HG03521 (cell line): ENCODE measurements at regions not wholly inside any gene's neighbourhood (a gene's known extent, or its start where the extent isn't known, plus 50 kb on each side); places are given as distances from the start of the nearest gene placed in this dataset.

Experiments used
- ATAC-seq: cut with Tn5 transposase; IDR thresholded peaks from one replicate; pipeline ENCODE4 v1.9.1; 2021; ENCODE audit warnings: mild to moderate bottlenecking, moderate library complexity; ENCODE audit not compliant: unreplicated experiment

GRCh38 chr6:14739827-14740226 is 506.0 kb upstream of the JARID2 start:
- ATAC-seq: no peak

GRCh38 chr6:14742171-14742570 is 503.7 kb upstream of the JARID2 start:
- no peak for ATAC-seq

GRCh38 chr6:14742680-14743079 is 503.2 kb upstream of the JARID2 start:
- no peak for ATAC-seq

- no peak for ATAC-seq
Observed at GRCh38 chr6:14743144-14743473, 502.8 kb upstream of the JARID2 start.

- peak; percentile 30 for ATAC-seq
Observed at GRCh38 chr6:14743474-14744211, 502.2 kb upstream of the JARID2 start.

- ATAC-seq: no peak
Observed at GRCh38 chr6:14744212-14744556, 501.7 kb upstream of the JARID2 start.

GRCh38 chr6:14746139-14746837 is 499.6 kb upstream of the JARID2 start:
- ATAC-seq: no peak

- no peak for ATAC-seq
Observed at GRCh38 chr6:14747881-14748520, 497.9 kb upstream of the JARID2 start.

GRCh38 chr6:14748679-14749078 is 497.2 kb upstream of the JARID2 start:
- no peak for ATAC-seq

GRCh38 chr6:14750059-14750661 is 495.7 kb upstream of the JARID2 start:
- no peak for ATAC-seq

GRCh38 chr6:14751645-14752175 is 494.2 kb upstream of the JARID2 start:
- no peak for ATAC-seq

GRCh38 chr6:14754751-14755513 is 490.9 kb upstream of the JARID2 start:
- no peak for ATAC-seq

- no peak for ATAC-seq
Observed at GRCh38 chr6:14756340-14756739, 489.5 kb upstream of the JARID2 start.

GRCh38 chr6:14757014-14757413 is 488.9 kb upstream of the JARID2 start:
- no peak for ATAC-seq

GRCh38 chr6:14757418-14757817 is 488.5 kb upstream of the JARID2 start:
- no peak for ATAC-seq

GRCh38 chr6:14758421-14759081 is 487.3 kb upstream of the JARID2 start:
- ATAC-seq: no peak

GRCh38 chr6:14759976-14760672 is 485.7 kb upstream of the JARID2 start:
- no peak for ATAC-seq

GRCh38 chr6:14762077-14762476 is 483.8 kb upstream of the JARID2 start:
- ATAC-seq: no peak

GRCh38 chr6:14763139-14763538 is 482.7 kb upstream of the JARID2 start:
- no peak for ATAC-seq

GRCh38 chr6:14763616-14764015 is 482.3 kb upstream of the JARID2 start:
- ATAC-seq: no peak
